ENCODE measurements at regions not wholly inside any gene's neighbourhood (a gene's known extent, or its start where the extent isn't known, plus 50 kb on each side); places are given as distances from the start of the nearest gene placed in this dataset.

- BruUV-seq (replicated peaks), result no TSS peak
- ATAC-seq, result no peak
- no peak overlapping the region for H3K9ac ChIP-seq (ENCODE audit: insufficient read depth, low read depth, low read length)
- H3K79me2 ChIP-seq (ENCODE audit: insufficient read depth, low read length), result no peaks in the 10 kb centered on the region
- H3K4me3 ChIP-seq (replicated peaks in 1 of 3; ENCODE audit: insufficient read depth in 1 of 3, low read depth in 2 of 3, low read length in 3 of 3), result no peak overlapping the region
- no peak for DNase-seq (ENCODE audit: low spot score)
- POLR2A ChIA-PET, result no interaction called here
- no peaks in the 10 kb centered on the region for H3K27me3 ChIP-seq (ENCODE audit: control insufficient read depth in 1 of 2, insufficient read depth in 2 of 2, low read length in 2 of 2)
- in situ Hi-C loops (cut with HindIII; ENCODE audit: extremely low pct_ligation_motif_present, low pct_unique_long_range_greater_than_20kb) (no loop called here), intact Hi-C loops (cut with micrococcal nuclease; ENCODE audit: unreplicated experiment) (loop anchor here (10.0 kb wide), 1 partner anchor 184 kb away; no protein-coding TSS in a partner anchor)
- CTCF ChIA-PET (ENCODE audit: low intra/inter-chr PET ratio, low total read pairs), result no interaction called here
- no peak overlapping the region for H3K27ac ChIP-seq (ENCODE audit: extremely low read length, insufficient read depth, low read length)
- H3K9me3 ChIP-seq (ENCODE audit: low read length), result no peaks in the 10 kb centered on the region
- FAIRE-seq, result no peak
- no peaks in the 10 kb centered on the region for H3K36me3 ChIP-seq (replicated peaks in 1 of 2; ENCODE audit: control insufficient read depth in 1 of 2, insufficient read depth in 2 of 2, low read length in 2 of 2)
- no peaks in the 10 kb centered on the region for H3K4me1 ChIP-seq (ENCODE audit: insufficient read depth, low read length)
- H3K4me2 ChIP-seq (ENCODE audit: low read depth, low read length), result no peak overlapping the region
- TF ChIP-seq MATR3 (CRISPR knock-in tag; IDR thresholded peaks at IDR 0.05) (no peak), ZNF17 (CRISPR knock-in tag; IDR thresholded peaks at IDR 0.05) (no peak), KDM2A (CRISPR knock-in tag; IDR thresholded peaks at IDR 0.05; ENCODE audit: borderline replicate concordance, low read depth) (no peak)
- H2AFZ ChIP-seq (ENCODE audit: low read length), result no peak overlapping the region
- no peaks in the 10 kb centered on the region for H4K20me1 ChIP-seq (ENCODE audit: insufficient read depth, low read length)
- WGBS (ENCODE audit: low lambda C conversion rate), result 6% methylated on average over 1 of the region's 1 CpG
These were observed 417.0 kb upstream of the JAG1 start for GRCh38 chr20:11090751-11091150.

- 2% methylated on average over 1 of the region's 1 CpG for WGBS (ENCODE audit: low lambda C conversion rate)
- H3K9ac ChIP-seq (ENCODE audit: insufficient read depth, low read depth, low read length), result no peak overlapping the region
- intact Hi-C loops (cut with micrococcal nuclease; ENCODE audit: unreplicated experiment), result loop anchor here (10.0 kb wide), 1 partner anchor 183 kb away; no protein-coding TSS in a partner anchor
- no peak for TF ChIP-seq ZNF251 (CRISPR knock-in tag; IDR thresholded peaks at IDR 0.05)
- no peak for TF ChIP-seq ZNF326 (CRISPR knock-in tag; IDR thresholded peaks at IDR 0.05; ENCODE audit: borderline replicate concordance)
- no peak for TF ChIP-seq ZBTB7B (CRISPR knock-in tag; IDR thresholded peaks at IDR 0.05)
- no peak for TF ChIP-seq FIP1L1 (IDR thresholded peaks at IDR 0.05; ENCODE audit: borderline replicate concordance, insufficient read depth, low read depth, low read length)
- no peak for TF ChIP-seq SALL1 (CRISPR knock-in tag; IDR thresholded peaks at IDR 0.05)
- TF ChIP-seq E2F1 (CRISPR knock-in tag; IDR thresholded peaks at IDR 0.05), result no peak
- no peak for TF ChIP-seq BCLAF1 (IDR thresholded peaks at IDR 0.05)
- TF ChIP-seq ZNF839 (CRISPR knock-in tag; IDR thresholded peaks at IDR 0.05; ENCODE audit: borderline replicate concordance), result no peak
- TF ChIP-seq PRDM4 (CRISPR knock-in tag; IDR thresholded peaks at IDR 0.05; ENCODE audit: borderline replicate concordance), result no peak
These were observed 417.7 kb upstream of the JAG1 start for GRCh38 chr20:11091511-11091910.

More at GRCh38 chr20:11091511-11091910, 417.7 kb upstream of the JAG1 start:
- ATAC-seq, result no peak
- H3K79me2 ChIP-seq (ENCODE audit: insufficient read depth, low read length), result no peaks in the 10 kb centered on the region
- no peak overlapping the region for H2AFZ ChIP-seq (ENCODE audit: low read length)
- no TSS peak for BruUV-seq (replicated peaks)
- H3K4me3 ChIP-seq (replicated peaks in 1 of 3; ENCODE audit: insufficient read depth in 1 of 3, low read depth in 2 of 3, low read length in 3 of 3), result no peak overlapping the region
- no peak for DNase-seq (ENCODE audit: low spot score)
- no peaks in the 10 kb centered on the region for H3K4me1 ChIP-seq (ENCODE audit: insufficient read depth, low read length)
- H3K4me2 ChIP-seq (ENCODE audit: low read depth, low read length), result no peak overlapping the region
- no peak for FAIRE-seq
- no peaks in the 10 kb centered on the region for H3K36me3 ChIP-seq (replicated peaks in 1 of 2; ENCODE audit: control insufficient read depth in 1 of 2, insufficient read depth in 2 of 2, low read length in 2 of 2)
- ChIA-PET POLR2A (no interaction called here), CTCF (ENCODE audit: low intra/inter-chr PET ratio, low total read pairs) (no interaction called here)
- no peaks in the 10 kb centered on the region for H3K27me3 ChIP-seq (ENCODE audit: control insufficient read depth in 1 of 2, insufficient read depth in 2 of 2, low read length in 2 of 2)
- H3K9me3 ChIP-seq (ENCODE audit: low read length), result no peaks in the 10 kb centered on the region
- in situ Hi-C loops (cut with HindIII; ENCODE audit: extremely low pct_ligation_motif_present, low pct_unique_long_range_greater_than_20kb), result no loop called here
- H4K20me1 ChIP-seq (ENCODE audit: insufficient read depth, low read length), result no peaks in the 10 kb centered on the region
- H3K27ac ChIP-seq (ENCODE audit: extremely low read length, insufficient read depth, low read length), result no peak overlapping the region
